ENCODE measurements at regions not wholly inside any gene's neighbourhood (a gene's known extent, or its start where the extent isn't known, plus 50 kb on each side); places are given as distances from the start of the nearest gene placed in this dataset.

DNA sequence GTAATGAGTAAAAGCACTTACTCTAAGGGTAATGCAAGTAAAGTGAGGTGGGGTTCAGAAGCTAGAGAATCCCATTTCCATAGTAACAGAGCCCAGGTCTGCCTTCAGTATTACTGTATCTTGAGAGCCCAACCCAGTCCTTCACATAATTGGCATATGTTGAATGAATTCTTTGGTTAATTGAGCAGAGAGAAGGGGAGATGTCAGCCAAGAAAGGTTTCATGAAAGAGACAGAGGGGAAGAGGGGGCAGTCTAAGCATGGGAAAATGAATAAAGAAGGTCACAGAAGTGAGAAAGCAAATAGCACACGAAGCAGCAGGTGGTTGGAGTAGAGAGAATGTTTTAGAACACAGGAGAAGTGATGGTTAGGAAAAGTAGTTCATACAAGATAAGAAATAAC lies 371.1 kb downstream of the SEC23A start:
- TF ChIP-seq ZNF407 (CRISPR knock-in tag; IDR thresholded peaks at IDR 0.05; ENCODE audit: not compliant biosample characterization), result no peak
- TF ChIP-seq, protein P1, sequence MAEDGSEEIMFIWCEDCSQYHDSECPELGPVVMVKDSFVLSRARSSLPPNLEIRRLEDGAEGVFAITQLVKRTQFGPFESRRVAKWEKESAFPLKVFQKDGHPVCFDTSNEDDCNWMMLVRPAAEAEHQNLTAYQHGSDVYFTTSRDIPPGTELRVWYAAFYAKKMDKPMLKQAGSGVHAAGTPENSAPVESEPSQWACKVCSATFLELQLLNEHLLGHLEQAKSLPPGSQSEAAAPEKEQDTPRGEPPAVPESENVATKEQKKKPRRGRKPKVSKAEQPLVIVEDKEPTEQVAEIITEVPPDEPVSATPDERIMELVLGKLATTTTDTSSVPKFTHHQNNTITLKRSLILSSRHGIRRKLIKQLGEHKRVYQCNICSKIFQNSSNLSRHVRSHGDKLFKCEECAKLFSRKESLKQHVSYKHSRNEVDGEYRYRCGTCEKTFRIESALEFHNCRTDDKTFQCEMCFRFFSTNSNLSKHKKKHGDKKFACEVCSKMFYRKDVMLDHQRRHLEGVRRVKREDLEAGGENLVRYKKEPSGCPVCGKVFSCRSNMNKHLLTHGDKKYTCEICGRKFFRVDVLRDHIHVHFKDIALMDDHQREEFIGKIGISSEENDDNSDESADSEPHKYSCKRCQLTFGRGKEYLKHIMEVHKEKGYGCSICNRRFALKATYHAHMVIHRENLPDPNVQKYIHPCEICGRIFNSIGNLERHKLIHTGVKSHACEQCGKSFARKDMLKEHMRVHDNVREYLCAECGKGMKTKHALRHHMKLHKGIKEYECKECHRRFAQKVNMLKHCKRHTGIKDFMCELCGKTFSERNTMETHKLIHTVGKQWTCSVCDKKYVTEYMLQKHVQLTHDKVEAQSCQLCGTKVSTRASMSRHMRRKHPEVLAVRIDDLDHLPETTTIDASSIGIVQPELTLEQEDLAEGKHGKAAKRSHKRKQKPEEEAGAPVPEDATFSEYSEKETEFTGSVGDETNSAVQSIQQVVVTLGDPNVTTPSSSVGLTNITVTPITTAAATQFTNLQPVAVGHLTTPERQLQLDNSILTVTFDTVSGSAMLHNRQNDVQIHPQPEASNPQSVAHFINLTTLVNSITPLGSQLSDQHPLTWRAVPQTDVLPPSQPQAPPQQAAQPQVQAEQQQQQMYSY (CRISPR knock-in tag; IDR thresholded peaks at IDR 0.05), result no peak
- no peak for TF ChIP-seq ZNF776 (CRISPR knock-in tag; IDR thresholded peaks at IDR 0.05)
- no peak for TF ChIP-seq GABPA (IDR thresholded peaks at IDR 0.05; ENCODE audit: low read depth, low read length)
- no peak for TF ChIP-seq GABPA (CRISPR knock-in tag; IDR thresholded peaks at IDR 0.05; ENCODE audit: low read depth)
- TF ChIP-seq, protein P2, sequence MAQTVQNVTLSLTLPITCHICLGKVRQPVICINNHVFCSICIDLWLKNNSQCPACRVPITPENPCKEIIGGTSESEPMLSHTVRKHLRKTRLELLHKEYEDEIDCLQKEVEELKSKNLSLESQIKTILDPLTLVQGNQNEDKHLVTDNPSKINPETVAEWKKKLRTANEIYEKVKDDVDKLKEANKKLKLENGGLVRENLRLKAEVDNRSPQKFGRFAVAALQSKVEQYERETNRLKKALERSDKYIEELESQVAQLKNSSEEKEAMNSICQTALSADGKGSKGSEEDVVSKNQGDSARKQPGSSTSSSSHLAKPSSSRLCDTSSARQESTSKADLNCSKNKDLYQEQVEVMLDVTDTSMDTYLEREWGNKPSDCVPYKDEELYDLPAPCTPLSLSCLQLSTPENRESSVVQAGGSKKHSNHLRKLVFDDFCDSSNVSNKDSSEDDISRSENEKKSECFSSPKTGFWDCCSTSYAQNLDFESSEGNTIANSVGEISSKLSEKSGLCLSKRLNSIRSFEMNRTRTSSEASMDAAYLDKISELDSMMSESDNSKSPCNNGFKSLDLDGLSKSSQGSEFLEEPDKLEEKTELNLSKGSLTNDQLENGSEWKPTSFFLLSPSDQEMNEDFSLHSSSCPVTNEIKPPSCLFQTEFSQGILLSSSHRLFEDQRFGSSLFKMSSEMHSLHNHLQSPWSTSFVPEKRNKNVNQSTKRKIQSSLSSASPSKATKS (CRISPR knock-in tag; IDR thresholded peaks at IDR 0.05), result no peak
- TF ChIP-seq KLF15 (CRISPR knock-in tag; IDR thresholded peaks at IDR 0.05; ENCODE audit: borderline replicate concordance), result no peak

Data from HepG2 (cell line).